ENCODE measurements at regions not wholly inside any gene's neighbourhood (a gene's known extent, or its start where the extent isn't known, plus 50 kb on each side); places are given as distances from the start of the nearest gene placed in this dataset.

DNA sequence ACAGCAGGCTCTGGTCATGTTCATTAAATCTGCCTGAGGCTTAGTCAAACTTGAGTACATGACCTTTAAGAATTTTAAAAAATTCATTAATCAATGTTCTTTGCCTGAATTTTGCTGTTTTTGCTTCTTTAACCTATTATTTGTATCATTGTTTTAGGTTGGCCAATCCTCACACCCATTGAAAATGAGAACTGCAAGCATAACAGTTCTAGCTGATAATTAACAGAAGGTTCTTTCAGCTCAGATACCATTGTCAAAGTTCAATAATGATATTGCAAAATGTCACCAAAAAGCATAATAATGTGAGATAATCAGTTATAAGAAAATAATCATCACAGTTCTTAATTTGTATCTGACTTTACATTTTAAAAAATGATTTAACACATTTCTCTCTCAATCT, 583.1 kb downstream of the TFAP2A start:
- H2AK5ac ChIP-seq (ENCODE audit: insufficient read length, low read length): no peak overlapping the region
- H3T11ph ChIP-seq (ENCODE audit: low read length): no peak overlapping the region
- H3K18ac ChIP-seq (ENCODE audit: insufficient read length, low read depth, low read length): no peak overlapping the region
- H3K4me3 Mint-ChIP-seq: no peak overlapping the region
- H3K79me2 ChIP-seq (ENCODE audit: insufficient read depth, low read length): no peaks in the 10 kb centered on the region
- no peak overlapping the region for H3K27ac ChIP-seq (ENCODE audit: insufficient read length, low read depth, low read length)
- H4K91ac ChIP-seq (ENCODE audit: insufficient read length, low read depth, low read length): no peak overlapping the region
- no peaks in the 10 kb centered on the region for H3K36me3 Mint-ChIP-seq (ENCODE audit: insufficient read depth in 1 of 3, low read depth in 3 of 3)
- H3K27ac Mint-ChIP-seq: no peak overlapping the region
- peaks cover 0 to 3% of the 10 kb centered on the region in 2 experiments; a peak in 1 of 5 replicates for H3K9me3 Mint-ChIP-seq
- no peak overlapping the region for H3K14ac ChIP-seq (ENCODE audit: insufficient read depth, low read length)
- no peaks in the 10 kb centered on the region for H3K79me1 ChIP-seq (ENCODE audit: insufficient read depth, low read depth, low read length, poor library complexity, severe bottlenecking)
- H3K4me1 ChIP-seq (ENCODE audit: insufficient read depth, low read length): no peaks in the 10 kb centered on the region
- no peak overlapping the region for H2BK120ac ChIP-seq (ENCODE audit: low read depth, low read length, poor library complexity, severe bottlenecking)
- H3K4me2 ChIP-seq (ENCODE audit: insufficient read depth, insufficient read length, low read length): no peak overlapping the region
- no peaks in the 10 kb centered on the region for H3K27me3 ChIP-seq (ENCODE audit: insufficient read depth, low read length)
- H4K20me1 ChIP-seq (ENCODE audit: control insufficient read depth, insufficient read depth, insufficient read length): no peaks in the 10 kb centered on the region
- H3K4ac ChIP-seq (ENCODE audit: low read depth, low read length): no peak overlapping the region
- no peak overlapping the region for H3K23ac ChIP-seq (ENCODE audit: insufficient read length, low read depth, low read length)
- H3K9me3 ChIP-seq (ENCODE audit: control insufficient read depth, low read depth, low read length): no peaks in the 10 kb centered on the region
- TF ChIP-seq CTCF (conservative IDR thresholded peaks at IDR 0.05): no peak
- DNase-seq: no peak
- H4K5ac ChIP-seq (ENCODE audit: insufficient read length, low read depth, low read length): no peak overlapping the region
- no peaks in the 10 kb centered on the region for H3K27me3 Mint-ChIP-seq (ENCODE audit: low read depth)
- no peak overlapping the region for H3K56ac ChIP-seq (ENCODE audit: insufficient read length, low read depth, low read length)
- H3K23me2 ChIP-seq (ENCODE audit: insufficient read length, low read depth, low read length, poor library complexity, severe bottlenecking): no peaks in the 10 kb centered on the region
- H2BK15ac ChIP-seq (ENCODE audit: low read depth, low read length): no peak overlapping the region
- no peak overlapping the region for H3K9ac ChIP-seq (ENCODE audit: extremely low read depth, insufficient read length, low read length)
- H2BK5ac ChIP-seq (ENCODE audit: insufficient read length, low read length): no peak overlapping the region
- H2AFZ ChIP-seq (ENCODE audit: low read length): no peak overlapping the region
- H3K4me1 Mint-ChIP-seq: peaks cover 7 to 8% of the 10 kb centered on the region in 2 experiments
- no peak overlapping the region for H2BK20ac ChIP-seq (ENCODE audit: low read depth, low read length, poor library complexity, severe bottlenecking)
- no peak overlapping the region for H4K8ac ChIP-seq (replicated peaks; ENCODE audit: insufficient read length, low read depth, low read length)
- no peak overlapping the region for H2BK12ac ChIP-seq (ENCODE audit: insufficient read length, low read depth, low read length)

Measured in H9 (cell line).